GM23338 (cell line): ENCODE measurements at regions not wholly inside any gene's neighbourhood (a gene's known extent, or its start where the extent isn't known, plus 50 kb on each side); places are given as distances from the start of the nearest gene placed in this dataset.

Experiments used
- CREB1 ChIP-seq: fragments of 250-450 bp; sonication (Bioruptor Pico); IDR thresholded peaks from 2 replicates; pipeline ENCODE4 v1.5.0; 2020; ENCODE audit warnings: low read depth, mild to moderate bottlenecking, moderate library complexity
- EZH2 ChIP-seq: fragments of 200-600 bp; sonication (generic); IDR thresholded peaks from one replicate; pipeline ENCODE4 v1.8.0; 2017; ENCODE audit warnings: antibody characterized with exemption, mild to moderate bottlenecking, low read depth; ENCODE audit not compliant: unreplicated experiment
- EZH2phosphoT487 ChIP-seq: fragments of 200-600 bp; sonication (generic); IDR thresholded peaks from one replicate; pipeline ENCODE4 v1.8.1; 2018; ENCODE audit warnings: antibody characterized with exemption; ENCODE audit not compliant: unreplicated experiment
- JUNB ChIP-seq: IDR thresholded peaks from one replicate; pipeline ENCODE4 v1.6.1; 2016; ENCODE audit warnings: antibody characterized with exemption; ENCODE audit not compliant: unreplicated experiment
- NANOG ChIP-seq: IDR thresholded peaks from 2 replicates; pipeline ENCODE4 v1.6.1; 2016; ENCODE audit warnings: antibody characterized with exemption, borderline replicate concordance
- POLR2AphosphoS5 ChIP-seq: IDR thresholded peaks from 2 replicates; pipeline ENCODE4 v1.6.1; 2016; ENCODE audit warnings: antibody characterized with exemption, low read depth
- STAT1 ChIP-seq: IDR thresholded peaks from one replicate; pipeline ENCODE4 v1.6.1; 2016; ENCODE audit warnings: antibody characterized with exemption; ENCODE audit not compliant: unreplicated experiment
- ZNF114 ChIP-seq: fragments of 250-450 bp; sonication (Bioruptor Pico); IDR thresholded peaks from 2 replicates; pipeline ENCODE4 v1.5.0; 2020; ENCODE audit warnings: mild to moderate bottlenecking, moderate library complexity
- ZNF331 ChIP-seq: fragments of 250-450 bp; sonication (Bioruptor Pico); IDR thresholded peaks from 2 replicates; pipeline ENCODE4 v1.5.0; 2020; ENCODE audit warnings: low read depth, mild to moderate bottlenecking, moderate library complexity
- TF ChIP-seq, protein P1 (sequence below), 2 experiments: fragments of 200-600 bp in 1 of 2; sonication (generic) in 1 of 2; conservative IDR thresholded peaks; 2 replicates each; pipeline versions ENCODE4 v1.5.1 to v1.6.1; 2016 to 2017; ENCODE audit warnings: antibody characterized with exemption in 2 of 2, low read depth in 2 of 2, mild to moderate bottlenecking in 2 of 2, moderate library complexity in 1 of 2
- TF ChIP-seq, protein P2 (sequence below): IDR thresholded peaks from one replicate; pipeline ENCODE4 v1.6.1; 2018; ENCODE audit warnings: antibody characterized with exemption; ENCODE audit not compliant: unreplicated experiment
- TF ChIP-seq, protein P3 (sequence below): IDR thresholded peaks from 2 replicates; pipeline ENCODE4 v1.6.1; 2016; ENCODE audit warnings: antibody characterized with exemption
- TF ChIP-seq, protein P4 (sequence below): fragments of 250-450 bp; sonication (Bioruptor Pico); IDR thresholded peaks from 2 replicates; pipeline ENCODE4 v1.5.0; 2020; ENCODE audit warnings: mild to moderate bottlenecking, moderate library complexity

DNA sequence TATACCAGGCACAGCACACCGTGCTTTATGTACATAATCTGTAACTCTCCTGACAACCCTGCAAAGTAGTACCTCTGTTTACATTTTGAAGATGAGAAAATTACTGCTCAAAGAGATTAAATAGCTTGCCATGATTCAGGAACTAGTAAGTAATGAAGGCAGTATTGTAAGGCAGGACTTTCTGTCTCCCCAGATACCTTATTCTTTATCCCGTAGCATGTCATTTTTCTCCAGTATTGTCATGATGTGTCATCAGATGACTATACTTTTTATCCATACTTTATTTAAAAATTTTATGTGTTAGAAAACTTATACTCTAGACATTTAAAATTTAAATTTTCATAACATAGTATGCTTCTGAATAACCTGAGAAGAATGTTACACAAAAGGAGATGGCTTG lies 188.3 kb upstream of the NUDT6 start:
- TF ChIP-seq, protein P1, sequence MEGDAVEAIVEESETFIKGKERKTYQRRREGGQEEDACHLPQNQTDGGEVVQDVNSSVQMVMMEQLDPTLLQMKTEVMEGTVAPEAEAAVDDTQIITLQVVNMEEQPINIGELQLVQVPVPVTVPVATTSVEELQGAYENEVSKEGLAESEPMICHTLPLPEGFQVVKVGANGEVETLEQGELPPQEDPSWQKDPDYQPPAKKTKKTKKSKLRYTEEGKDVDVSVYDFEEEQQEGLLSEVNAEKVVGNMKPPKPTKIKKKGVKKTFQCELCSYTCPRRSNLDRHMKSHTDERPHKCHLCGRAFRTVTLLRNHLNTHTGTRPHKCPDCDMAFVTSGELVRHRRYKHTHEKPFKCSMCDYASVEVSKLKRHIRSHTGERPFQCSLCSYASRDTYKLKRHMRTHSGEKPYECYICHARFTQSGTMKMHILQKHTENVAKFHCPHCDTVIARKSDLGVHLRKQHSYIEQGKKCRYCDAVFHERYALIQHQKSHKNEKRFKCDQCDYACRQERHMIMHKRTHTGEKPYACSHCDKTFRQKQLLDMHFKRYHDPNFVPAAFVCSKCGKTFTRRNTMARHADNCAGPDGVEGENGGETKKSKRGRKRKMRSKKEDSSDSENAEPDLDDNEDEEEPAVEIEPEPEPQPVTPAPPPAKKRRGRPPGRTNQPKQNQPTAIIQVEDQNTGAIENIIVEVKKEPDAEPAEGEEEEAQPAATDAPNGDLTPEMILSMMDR (conservative IDR thresholded peaks at IDR 0.05; ENCODE audit: low read depth in 2 of 2), result no peak
- TF ChIP-seq EZH2, result no peak
- no peak for TF ChIP-seq ZNF114
- no peak for TF ChIP-seq JUNB
- TF ChIP-seq, protein P2, sequence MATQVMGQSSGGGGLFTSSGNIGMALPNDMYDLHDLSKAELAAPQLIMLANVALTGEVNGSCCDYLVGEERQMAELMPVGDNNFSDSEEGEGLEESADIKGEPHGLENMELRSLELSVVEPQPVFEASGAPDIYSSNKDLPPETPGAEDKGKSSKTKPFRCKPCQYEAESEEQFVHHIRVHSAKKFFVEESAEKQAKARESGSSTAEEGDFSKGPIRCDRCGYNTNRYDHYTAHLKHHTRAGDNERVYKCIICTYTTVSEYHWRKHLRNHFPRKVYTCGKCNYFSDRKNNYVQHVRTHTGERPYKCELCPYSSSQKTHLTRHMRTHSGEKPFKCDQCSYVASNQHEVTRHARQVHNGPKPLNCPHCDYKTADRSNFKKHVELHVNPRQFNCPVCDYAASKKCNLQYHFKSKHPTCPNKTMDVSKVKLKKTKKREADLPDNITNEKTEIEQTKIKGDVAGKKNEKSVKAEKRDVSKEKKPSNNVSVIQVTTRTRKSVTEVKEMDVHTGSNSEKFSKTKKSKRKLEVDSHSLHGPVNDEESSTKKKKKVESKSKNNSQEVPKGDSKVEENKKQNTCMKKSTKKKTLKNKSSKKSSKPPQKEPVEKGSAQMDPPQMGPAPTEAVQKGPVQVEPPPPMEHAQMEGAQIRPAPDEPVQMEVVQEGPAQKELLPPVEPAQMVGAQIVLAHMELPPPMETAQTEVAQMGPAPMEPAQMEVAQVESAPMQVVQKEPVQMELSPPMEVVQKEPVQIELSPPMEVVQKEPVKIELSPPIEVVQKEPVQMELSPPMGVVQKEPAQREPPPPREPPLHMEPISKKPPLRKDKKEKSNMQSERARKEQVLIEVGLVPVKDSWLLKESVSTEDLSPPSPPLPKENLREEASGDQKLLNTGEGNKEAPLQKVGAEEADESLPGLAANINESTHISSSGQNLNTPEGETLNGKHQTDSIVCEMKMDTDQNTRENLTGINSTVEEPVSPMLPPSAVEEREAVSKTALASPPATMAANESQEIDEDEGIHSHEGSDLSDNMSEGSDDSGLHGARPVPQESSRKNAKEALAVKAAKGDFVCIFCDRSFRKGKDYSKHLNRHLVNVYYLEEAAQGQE, result no peak
- TF ChIP-seq NANOG, result no peak
- no peak for TF ChIP-seq POLR2AphosphoS5
- TF ChIP-seq EZH2phosphoT487, result no peak
- TF ChIP-seq CREB1, result no peak
- TF ChIP-seq STAT1, result no peak
- TF ChIP-seq, protein P3, sequence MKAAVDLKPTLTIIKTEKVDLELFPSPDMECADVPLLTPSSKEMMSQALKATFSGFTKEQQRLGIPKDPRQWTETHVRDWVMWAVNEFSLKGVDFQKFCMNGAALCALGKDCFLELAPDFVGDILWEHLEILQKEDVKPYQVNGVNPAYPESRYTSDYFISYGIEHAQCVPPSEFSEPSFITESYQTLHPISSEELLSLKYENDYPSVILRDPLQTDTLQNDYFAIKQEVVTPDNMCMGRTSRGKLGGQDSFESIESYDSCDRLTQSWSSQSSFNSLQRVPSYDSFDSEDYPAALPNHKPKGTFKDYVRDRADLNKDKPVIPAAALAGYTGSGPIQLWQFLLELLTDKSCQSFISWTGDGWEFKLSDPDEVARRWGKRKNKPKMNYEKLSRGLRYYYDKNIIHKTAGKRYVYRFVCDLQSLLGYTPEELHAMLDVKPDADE, result no peak
- no peak for TF ChIP-seq ZNF331 (CRISPR knock-in tag)
- TF ChIP-seq, protein P4, sequence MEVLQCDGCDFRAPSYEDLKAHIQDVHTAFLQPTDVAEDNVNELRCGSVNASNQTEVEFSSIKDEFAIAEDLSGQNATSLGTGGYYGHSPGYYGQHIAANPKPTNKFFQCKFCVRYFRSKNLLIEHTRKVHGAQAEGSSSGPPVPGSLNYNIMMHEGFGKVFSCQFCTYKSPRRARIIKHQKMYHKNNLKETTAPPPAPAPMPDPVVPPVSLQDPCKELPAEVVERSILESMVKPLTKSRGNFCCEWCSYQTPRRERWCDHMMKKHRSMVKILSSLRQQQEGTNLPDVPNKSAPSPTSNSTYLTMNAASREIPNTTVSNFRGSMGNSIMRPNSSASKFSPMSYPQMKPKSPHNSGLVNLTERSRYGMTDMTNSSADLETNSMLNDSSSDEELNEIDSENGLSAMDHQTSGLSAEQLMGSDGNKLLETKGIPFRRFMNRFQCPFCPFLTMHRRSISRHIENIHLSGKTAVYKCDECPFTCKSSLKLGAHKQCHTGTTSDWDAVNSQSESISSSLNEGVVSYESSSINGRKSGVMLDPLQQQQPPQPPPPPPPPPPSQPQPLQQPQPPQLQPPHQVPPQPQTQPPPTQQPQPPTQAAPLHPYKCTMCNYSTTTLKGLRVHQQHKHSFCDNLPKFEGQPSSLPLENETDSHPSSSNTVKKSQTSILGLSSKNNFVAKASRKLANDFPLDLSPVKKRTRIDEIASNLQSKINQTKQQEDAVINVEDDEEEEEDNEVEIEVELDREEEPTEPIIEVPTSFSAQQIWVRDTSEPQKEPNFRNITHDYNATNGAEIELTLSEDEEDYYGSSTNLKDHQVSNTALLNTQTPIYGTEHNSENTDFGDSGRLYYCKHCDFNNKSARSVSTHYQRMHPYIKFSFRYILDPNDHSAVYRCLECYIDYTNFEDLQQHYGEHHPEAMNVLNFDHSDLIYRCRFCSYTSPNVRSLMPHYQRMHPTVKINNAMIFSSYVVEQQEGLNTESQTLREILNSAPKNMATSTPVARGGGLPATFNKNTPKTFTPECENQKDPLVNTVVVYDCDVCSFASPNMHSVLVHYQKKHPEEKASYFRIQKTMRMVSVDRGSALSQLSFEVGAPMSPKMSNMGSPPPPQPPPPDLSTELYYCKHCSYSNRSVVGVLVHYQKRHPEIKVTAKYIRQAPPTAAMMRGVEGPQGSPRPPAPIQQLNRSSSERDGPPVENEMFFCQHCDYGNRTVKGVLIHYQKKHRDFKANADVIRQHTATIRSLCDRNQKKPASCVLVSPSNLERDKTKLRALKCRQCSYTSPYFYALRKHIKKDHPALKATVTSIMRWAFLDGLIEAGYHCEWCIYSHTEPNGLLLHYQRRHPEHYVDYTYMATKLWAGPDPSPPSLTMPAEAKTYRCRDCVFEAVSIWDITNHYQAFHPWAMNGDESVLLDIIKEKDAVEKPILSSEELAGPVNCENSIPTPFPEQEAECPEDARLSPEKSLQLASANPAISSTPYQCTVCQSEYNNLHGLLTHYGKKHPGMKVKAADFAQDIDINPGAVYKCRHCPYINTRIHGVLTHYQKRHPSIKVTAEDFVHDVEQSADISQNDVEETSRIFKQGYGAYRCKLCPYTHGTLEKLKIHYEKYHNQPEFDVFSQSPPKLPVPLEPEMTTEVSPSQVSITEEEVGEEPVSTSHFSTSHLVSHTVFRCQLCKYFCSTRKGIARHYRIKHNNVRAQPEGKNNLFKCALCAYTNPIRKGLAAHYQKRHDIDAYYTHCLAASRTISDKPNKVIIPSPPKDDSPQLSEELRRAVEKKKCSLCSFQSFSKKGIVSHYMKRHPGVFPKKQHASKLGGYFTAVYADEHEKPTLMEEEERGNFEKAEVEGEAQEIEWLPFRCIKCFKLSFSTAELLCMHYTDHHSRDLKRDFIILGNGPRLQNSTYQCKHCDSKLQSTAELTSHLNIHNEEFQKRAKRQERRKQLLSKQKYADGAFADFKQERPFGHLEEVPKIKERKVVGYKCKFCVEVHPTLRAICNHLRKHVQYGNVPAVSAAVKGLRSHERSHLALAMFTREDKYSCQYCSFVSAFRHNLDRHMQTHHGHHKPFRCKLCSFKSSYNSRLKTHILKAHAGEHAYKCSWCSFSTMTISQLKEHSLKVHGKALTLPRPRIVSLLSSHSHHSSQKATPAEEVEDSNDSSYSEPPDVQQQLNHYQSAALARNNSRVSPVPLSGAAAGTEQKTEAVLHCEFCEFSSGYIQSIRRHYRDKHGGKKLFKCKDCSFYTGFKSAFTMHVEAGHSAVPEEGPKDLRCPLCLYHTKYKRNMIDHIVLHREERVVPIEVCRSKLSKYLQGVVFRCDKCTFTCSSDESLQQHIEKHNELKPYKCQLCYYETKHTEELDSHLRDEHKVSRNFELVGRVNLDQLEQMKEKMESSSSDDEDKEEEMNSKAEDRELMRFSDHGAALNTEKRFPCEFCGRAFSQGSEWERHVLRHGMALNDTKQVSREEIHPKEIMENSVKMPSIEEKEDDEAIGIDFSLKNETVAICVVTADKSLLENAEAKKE (CRISPR knock-in tag), result no peak
